ENCODE measurements at regions not wholly inside any gene's neighbourhood (a gene's known extent, or its start where the extent isn't known, plus 50 kb on each side); places are given as distances from the start of the nearest gene placed in this dataset.
A peak's percentile ranks its signal among the peaks of the same experiment; 100 is the strongest.

GRCh38 chr5:54841481-54841880, 143.9 kb downstream of the ESM1 start:
- Histone ChIP-seq H3K27me3 (no peaks in the 10 kb centered on the region), H3K9me3 (no peaks in the 10 kb centered on the region), H3K4me1 (peaks cover 0 to 32% (median 11%) of the 10 kb centered on the region in 4 donors), H3K36me3 (no peaks in the 10 kb centered on the region), H3K27ac (no peak overlapping the region), H3K4me3 (no peak overlapping the region)
- no peak for DNase-seq
- intact Hi-C loops (cut with DNase I; ENCODE audit: low total_unique reads), result no loop called here
- TF ChIP-seq, protein P1, sequence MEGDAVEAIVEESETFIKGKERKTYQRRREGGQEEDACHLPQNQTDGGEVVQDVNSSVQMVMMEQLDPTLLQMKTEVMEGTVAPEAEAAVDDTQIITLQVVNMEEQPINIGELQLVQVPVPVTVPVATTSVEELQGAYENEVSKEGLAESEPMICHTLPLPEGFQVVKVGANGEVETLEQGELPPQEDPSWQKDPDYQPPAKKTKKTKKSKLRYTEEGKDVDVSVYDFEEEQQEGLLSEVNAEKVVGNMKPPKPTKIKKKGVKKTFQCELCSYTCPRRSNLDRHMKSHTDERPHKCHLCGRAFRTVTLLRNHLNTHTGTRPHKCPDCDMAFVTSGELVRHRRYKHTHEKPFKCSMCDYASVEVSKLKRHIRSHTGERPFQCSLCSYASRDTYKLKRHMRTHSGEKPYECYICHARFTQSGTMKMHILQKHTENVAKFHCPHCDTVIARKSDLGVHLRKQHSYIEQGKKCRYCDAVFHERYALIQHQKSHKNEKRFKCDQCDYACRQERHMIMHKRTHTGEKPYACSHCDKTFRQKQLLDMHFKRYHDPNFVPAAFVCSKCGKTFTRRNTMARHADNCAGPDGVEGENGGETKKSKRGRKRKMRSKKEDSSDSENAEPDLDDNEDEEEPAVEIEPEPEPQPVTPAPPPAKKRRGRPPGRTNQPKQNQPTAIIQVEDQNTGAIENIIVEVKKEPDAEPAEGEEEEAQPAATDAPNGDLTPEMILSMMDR (IDR thresholded peaks at IDR 0.05), result no peak

GRCh38 chr5:54838843-54839242, 146.6 kb downstream of the ESM1 start:
- Histone ChIP-seq H3K27ac (no peak overlapping the region), H3K9me3 (no peaks in the 10 kb centered on the region), H3K27me3 (no peaks in the 10 kb centered on the region), H3K4me3 (no peak overlapping the region), H3K36me3 (no peaks in the 10 kb centered on the region), H3K4me1 (peaks cover 0 to 39% (median 5%) of the 10 kb centered on the region in 4 donors)
- intact Hi-C loops (cut with DNase I; ENCODE audit: low total_unique reads), result no loop called here
- DNase-seq, result no peak
- TF ChIP-seq, protein P1 (IDR thresholded peaks at IDR 0.05), result no peak

DNA sequence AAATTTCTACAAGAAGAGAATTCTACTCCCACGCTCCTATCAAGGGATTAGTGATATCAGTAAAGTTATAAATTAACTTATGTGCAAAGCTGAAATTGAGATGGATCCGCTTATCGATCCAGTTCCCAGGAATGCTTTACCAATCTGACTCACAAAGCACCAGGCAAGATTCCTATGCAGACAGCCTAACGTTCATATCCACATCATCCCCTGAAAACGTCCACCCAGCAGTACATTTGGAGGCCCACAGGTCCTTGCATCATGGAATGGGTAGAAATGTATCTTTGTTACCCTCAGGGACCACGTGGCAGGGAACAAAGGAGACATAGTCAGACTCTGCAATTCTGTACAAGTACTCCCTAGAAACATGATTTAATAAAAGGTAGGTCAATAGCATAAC, 147.4 kb downstream of the ESM1 start:
- Histone ChIP-seq H3K4me1 (peaks cover 0 to 45% (median 4%) of the 10 kb centered on the region in 4 donors), H3K9me3 (no peaks in the 10 kb centered on the region), H3K36me3 (no peaks in the 10 kb centered on the region), H3K27me3 (no peaks in the 10 kb centered on the region), H3K4me3 (no peak overlapping the region), H3K27ac (no peak overlapping the region)
- intact Hi-C loops (cut with DNase I; ENCODE audit: low total_unique reads), result no loop called here
- DNase-seq, result no peak
- TF ChIP-seq, protein P1 (IDR thresholded peaks at IDR 0.05), result no peak

GRCh38 chr5:54837093-54837492, 148.3 kb downstream of the ESM1 start:
- Histone ChIP-seq H3K27ac (peak overlapping the region in 1 of 2 donors; percentile 59), H3K27me3 (no peaks in the 10 kb centered on the region), H3K9me3 (no peaks in the 10 kb centered on the region), H3K4me3 (no peak overlapping the region), H3K4me1 (peaks cover 0 to 54% (median 4%) of the 10 kb centered on the region in 4 donors), H3K36me3 (no peaks in the 10 kb centered on the region)
- DNase-seq, result no peak
- intact Hi-C loops (cut with DNase I; ENCODE audit: low total_unique reads), result no loop called here
- TF ChIP-seq, protein P1 (IDR thresholded peaks at IDR 0.05), result no peak

DNA sequence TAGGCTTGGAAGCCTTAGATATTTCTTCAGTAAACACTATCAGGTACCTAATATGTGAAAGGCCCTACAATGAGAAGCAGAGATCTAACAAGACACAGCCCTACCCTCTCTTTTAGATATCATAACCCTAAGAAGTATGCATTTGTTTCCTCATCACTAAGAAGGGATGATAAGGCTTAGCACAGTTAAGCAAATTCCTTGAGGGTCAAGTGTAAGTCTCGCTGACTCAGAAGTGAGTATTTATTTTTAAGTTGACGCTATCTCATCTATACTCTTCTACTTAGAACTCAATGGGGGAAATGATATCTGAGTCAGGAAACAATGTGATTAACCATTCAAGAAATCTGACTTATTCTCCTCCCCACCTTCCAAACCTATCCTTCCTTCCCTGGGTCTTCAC, 149.7 kb downstream of the ESM1 start:
- Histone ChIP-seq H3K36me3 (no peaks in the 10 kb centered on the region), H3K4me1 (peaks cover 0 to 61% (median 4%) of the 10 kb centered on the region in 4 donors), H3K27ac (peak overlapping the region; percentile 41 to 59), H3K4me3 (no peak overlapping the region), H3K27me3 (no peaks in the 10 kb centered on the region), H3K9me3 (no peaks in the 10 kb centered on the region)
- intact Hi-C loops (cut with DNase I; ENCODE audit: low total_unique reads), result no loop called here
- TF ChIP-seq, protein P1 (IDR thresholded peaks at IDR 0.05), result no peak
- DNase-seq, result no peak
